GM21390 (cell line): ENCODE measurements at regions not wholly inside any gene's neighbourhood (a gene's known extent, or its start where the extent isn't known, plus 50 kb on each side); places are given as distances from the start of the nearest gene placed in this dataset.

Source experiments
- ATAC-seq: cut with Tn5 transposase; IDR thresholded peaks from one replicate; pipeline ENCODE4 v1.9.1; 2021; ENCODE audit not compliant: unreplicated experiment

GRCh38 chr3:187994221-187995042 is 159.5 kb upstream of the LPP start:
- no peak for ATAC-seq

- no peak for ATAC-seq
Measured at GRCh38 chr3:187995043-187995400, 158.9 kb upstream of the LPP start.

GRCh38 chr3:187995667-187996066 is 158.3 kb upstream of the LPP start:
- no peak for ATAC-seq

- ATAC-seq, result no peak
Measured at GRCh38 chr3:187996609-187997008, 157.3 kb upstream of the LPP start.

- no peak for ATAC-seq
Measured at GRCh38 chr3:187997490-187997889, 156.5 kb upstream of the LPP start.

- ATAC-seq, result no peak
Measured at GRCh38 chr3:187997946-187998561, 155.9 kb upstream of the LPP start.

- no peak for ATAC-seq
Measured at GRCh38 chr3:187998611-187999010, 155.3 kb upstream of the LPP start.

GRCh38 chr3:187999821-188000220 is 154.1 kb upstream of the LPP start:
- no peak for ATAC-seq

GRCh38 chr3:188000361-188000861 is 153.5 kb upstream of the LPP start:
- ATAC-seq, result no peak

GRCh38 chr3:188001093-188001492 is 152.9 kb upstream of the LPP start:
- no peak for ATAC-seq

GRCh38 chr3:188001926-188002325 is 152.0 kb upstream of the LPP start:
- ATAC-seq, result no peak

GRCh38 chr3:188002626-188003138 is 151.3 kb upstream of the LPP start:
- ATAC-seq, result no peak

- ATAC-seq, result no peak
Measured at GRCh38 chr3:188003188-188004171, 150.5 kb upstream of the LPP start.

GRCh38 chr3:188006726-188007393 is 147.1 kb upstream of the LPP start:
- no peak for ATAC-seq

GRCh38 chr3:188007897-188008296 is 146.1 kb upstream of the LPP start:
- no peak for ATAC-seq

- no peak for ATAC-seq
Measured at GRCh38 chr3:188008582-188009213, 145.3 kb upstream of the LPP start.

- no peak for ATAC-seq
Measured at GRCh38 chr3:188010478-188010877, 143.5 kb upstream of the LPP start.

GRCh38 chr3:188019727-188020126 is 134.2 kb upstream of the LPP start:
- ATAC-seq, result no peak

- ATAC-seq, result no peak
Measured at GRCh38 chr3:188021041-188021440, 132.9 kb upstream of the LPP start.

- no peak for ATAC-seq
Measured at GRCh38 chr3:188021502-188022040, 132.4 kb upstream of the LPP start.
